ENCODE measurements at regions not wholly inside any gene's neighbourhood (a gene's known extent, or its start where the extent isn't known, plus 50 kb on each side); places are given as distances from the start of the nearest gene placed in this dataset.

DNA sequence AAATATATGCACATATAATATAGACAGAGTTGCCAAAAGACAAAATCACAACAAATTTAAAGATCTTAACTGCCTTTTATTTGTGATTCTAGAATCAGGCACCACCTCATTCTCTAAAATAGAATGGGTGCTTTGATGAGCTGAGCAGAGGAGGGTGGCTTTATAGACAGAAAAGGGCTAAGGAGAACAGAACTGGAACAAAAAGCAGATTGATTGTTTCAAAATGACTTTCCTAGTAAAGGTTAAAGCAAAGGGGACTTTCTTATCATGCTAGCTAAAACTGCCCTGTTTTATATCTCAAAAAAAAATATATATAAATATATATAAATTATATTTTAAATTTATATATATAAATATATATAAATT, 287.6 kb downstream of the FAT3 start:
- TF ChIP-seq, protein P1, sequence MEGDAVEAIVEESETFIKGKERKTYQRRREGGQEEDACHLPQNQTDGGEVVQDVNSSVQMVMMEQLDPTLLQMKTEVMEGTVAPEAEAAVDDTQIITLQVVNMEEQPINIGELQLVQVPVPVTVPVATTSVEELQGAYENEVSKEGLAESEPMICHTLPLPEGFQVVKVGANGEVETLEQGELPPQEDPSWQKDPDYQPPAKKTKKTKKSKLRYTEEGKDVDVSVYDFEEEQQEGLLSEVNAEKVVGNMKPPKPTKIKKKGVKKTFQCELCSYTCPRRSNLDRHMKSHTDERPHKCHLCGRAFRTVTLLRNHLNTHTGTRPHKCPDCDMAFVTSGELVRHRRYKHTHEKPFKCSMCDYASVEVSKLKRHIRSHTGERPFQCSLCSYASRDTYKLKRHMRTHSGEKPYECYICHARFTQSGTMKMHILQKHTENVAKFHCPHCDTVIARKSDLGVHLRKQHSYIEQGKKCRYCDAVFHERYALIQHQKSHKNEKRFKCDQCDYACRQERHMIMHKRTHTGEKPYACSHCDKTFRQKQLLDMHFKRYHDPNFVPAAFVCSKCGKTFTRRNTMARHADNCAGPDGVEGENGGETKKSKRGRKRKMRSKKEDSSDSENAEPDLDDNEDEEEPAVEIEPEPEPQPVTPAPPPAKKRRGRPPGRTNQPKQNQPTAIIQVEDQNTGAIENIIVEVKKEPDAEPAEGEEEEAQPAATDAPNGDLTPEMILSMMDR (conservative IDR thresholded peaks at IDR 0.05; ENCODE audit: low read depth, low read length) = no peak
- TF ChIP-seq EZH2phosphoT487 (IDR thresholded peaks at IDR 0.05; ENCODE audit: borderline replicate concordance, low read length) (no peak), EZH2 (IDR thresholded peaks at IDR 0.05; ENCODE audit: low read length, unreplicated experiment) (no peak)
